Panc1 (cell line): ENCODE measurements at regions not wholly inside any gene's neighbourhood (a gene's known extent, or its start where the extent isn't known, plus 50 kb on each side); places are given as distances from the start of the nearest gene placed in this dataset.

ENCODE experiments used
- POLR2AphosphoS5 ChIP-seq: IDR thresholded peaks from 2 replicates; pipeline ENCODE4 v1.6.1; 2012; ENCODE audit warnings: mild to moderate bottlenecking, low read depth, low read length, moderate library complexity
- TCF7L2 ChIP-seq: IDR thresholded peaks from 2 replicates; pipeline ENCODE4 v1.6.1; 2011; ENCODE audit warnings: mild to moderate bottlenecking, low read depth, low read length, inconsistent platforms
- TF ChIP-seq, protein P1 (sequence below): fragments of 450-650 bp; IDR thresholded peaks from 2 replicates; pipeline ENCODE4 v1.5.1; 2017; ENCODE audit warnings: mild to moderate bottlenecking
- TF ChIP-seq, protein P2 (sequence below), 2 experiments: IDR thresholded peaks; 2 replicates each; pipeline ENCODE4 v1.6.1; 2011 to 2012; ENCODE audit warnings: low read depth in 2 of 2, control low read depth in 1 of 2, low read length in 1 of 2, mild to moderate bottlenecking in 1 of 2, moderate library complexity in 1 of 2; ENCODE audit not compliant: insufficient read depth in 1 of 2

- TF ChIP-seq POLR2AphosphoS5 (no peak), TCF7L2 (no peak)
- TF ChIP-seq, protein P1, sequence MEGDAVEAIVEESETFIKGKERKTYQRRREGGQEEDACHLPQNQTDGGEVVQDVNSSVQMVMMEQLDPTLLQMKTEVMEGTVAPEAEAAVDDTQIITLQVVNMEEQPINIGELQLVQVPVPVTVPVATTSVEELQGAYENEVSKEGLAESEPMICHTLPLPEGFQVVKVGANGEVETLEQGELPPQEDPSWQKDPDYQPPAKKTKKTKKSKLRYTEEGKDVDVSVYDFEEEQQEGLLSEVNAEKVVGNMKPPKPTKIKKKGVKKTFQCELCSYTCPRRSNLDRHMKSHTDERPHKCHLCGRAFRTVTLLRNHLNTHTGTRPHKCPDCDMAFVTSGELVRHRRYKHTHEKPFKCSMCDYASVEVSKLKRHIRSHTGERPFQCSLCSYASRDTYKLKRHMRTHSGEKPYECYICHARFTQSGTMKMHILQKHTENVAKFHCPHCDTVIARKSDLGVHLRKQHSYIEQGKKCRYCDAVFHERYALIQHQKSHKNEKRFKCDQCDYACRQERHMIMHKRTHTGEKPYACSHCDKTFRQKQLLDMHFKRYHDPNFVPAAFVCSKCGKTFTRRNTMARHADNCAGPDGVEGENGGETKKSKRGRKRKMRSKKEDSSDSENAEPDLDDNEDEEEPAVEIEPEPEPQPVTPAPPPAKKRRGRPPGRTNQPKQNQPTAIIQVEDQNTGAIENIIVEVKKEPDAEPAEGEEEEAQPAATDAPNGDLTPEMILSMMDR: no peak
- TF ChIP-seq, protein P2, sequence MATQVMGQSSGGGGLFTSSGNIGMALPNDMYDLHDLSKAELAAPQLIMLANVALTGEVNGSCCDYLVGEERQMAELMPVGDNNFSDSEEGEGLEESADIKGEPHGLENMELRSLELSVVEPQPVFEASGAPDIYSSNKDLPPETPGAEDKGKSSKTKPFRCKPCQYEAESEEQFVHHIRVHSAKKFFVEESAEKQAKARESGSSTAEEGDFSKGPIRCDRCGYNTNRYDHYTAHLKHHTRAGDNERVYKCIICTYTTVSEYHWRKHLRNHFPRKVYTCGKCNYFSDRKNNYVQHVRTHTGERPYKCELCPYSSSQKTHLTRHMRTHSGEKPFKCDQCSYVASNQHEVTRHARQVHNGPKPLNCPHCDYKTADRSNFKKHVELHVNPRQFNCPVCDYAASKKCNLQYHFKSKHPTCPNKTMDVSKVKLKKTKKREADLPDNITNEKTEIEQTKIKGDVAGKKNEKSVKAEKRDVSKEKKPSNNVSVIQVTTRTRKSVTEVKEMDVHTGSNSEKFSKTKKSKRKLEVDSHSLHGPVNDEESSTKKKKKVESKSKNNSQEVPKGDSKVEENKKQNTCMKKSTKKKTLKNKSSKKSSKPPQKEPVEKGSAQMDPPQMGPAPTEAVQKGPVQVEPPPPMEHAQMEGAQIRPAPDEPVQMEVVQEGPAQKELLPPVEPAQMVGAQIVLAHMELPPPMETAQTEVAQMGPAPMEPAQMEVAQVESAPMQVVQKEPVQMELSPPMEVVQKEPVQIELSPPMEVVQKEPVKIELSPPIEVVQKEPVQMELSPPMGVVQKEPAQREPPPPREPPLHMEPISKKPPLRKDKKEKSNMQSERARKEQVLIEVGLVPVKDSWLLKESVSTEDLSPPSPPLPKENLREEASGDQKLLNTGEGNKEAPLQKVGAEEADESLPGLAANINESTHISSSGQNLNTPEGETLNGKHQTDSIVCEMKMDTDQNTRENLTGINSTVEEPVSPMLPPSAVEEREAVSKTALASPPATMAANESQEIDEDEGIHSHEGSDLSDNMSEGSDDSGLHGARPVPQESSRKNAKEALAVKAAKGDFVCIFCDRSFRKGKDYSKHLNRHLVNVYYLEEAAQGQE (IDR thresholded peaks at IDR 0.05; ENCODE audit: insufficient read depth in 1 of 2, low read depth in 2 of 2, low read length in 1 of 2): no peak
Observed at GRCh38 chr16:51876601-51876875, 670.4 kb downstream of the TOX3 start.
